Glomerular visceral epithelial cell (primary cell): ENCODE measurements at regions not wholly inside any gene's neighbourhood (a gene's known extent, or its start where the extent isn't known, plus 50 kb on each side); places are given as distances from the start of the nearest gene placed in this dataset.

ENCODE experiments used
- DNase-seq: peaks from one replicate; pipeline ENCODE4 v3.0.0-alpha.2; 2016; ENCODE audit errors: extremely low spot score

GRCh38 chr6:54057058-54057457 lies 54.2 kb upstream of the MLIP start:
- DNase-seq = no peak

GRCh38 chr6:54058236-54058635 lies 53.0 kb upstream of the MLIP start:
- no peak for DNase-seq

- no peak for DNase-seq
These were observed 51.6 kb upstream of the MLIP start for GRCh38 chr6:54059683-54060082.

- DNase-seq = no peak
These were observed 51.0 kb upstream of the MLIP start for GRCh38 chr6:54060286-54060685.
